GM12878 (cell line): ENCODE measurements at regions not wholly inside any gene's neighbourhood (a gene's known extent, or its start where the extent isn't known, plus 50 kb on each side); places are given as distances from the start of the nearest gene placed in this dataset.

Experiments used
- CTCF ChIP-seq, 3 experiments: IDR thresholded peaks in 2 of 3; conservative IDR thresholded peaks in 1 of 3; 2 replicates each; pipeline ENCODE4 v1.5.1; 2011; ENCODE audit warnings: low read depth in 3 of 3, low read length in 3 of 3, mild to moderate bottlenecking in 3 of 3, control low read depth in 2 of 3, moderate library complexity in 2 of 3, inconsistent platforms in 1 of 3, mixed read lengths in 1 of 3; ENCODE audit not compliant: control insufficient read depth in 2 of 3, insufficient read depth in 1 of 3; ENCODE audit errors: extremely low read depth in 1 of 3
- EGR1 ChIP-seq, 2 experiments: IDR thresholded peaks; 1 replicate in 1 of 2; 2 replicates in 1 of 2; pipeline ENCODE4 v1.6.1; 2011 to 2012; ENCODE audit warnings: low read depth in 2 of 2, low read length in 2 of 2, borderline replicate concordance in 1 of 2, mild to moderate bottlenecking in 1 of 2, moderate library complexity in 1 of 2
- EZH2 ChIP-seq: IDR thresholded peaks from 2 replicates; pipeline ENCODE4 v1.6.1; 2012; ENCODE audit warnings: low read depth, mild to moderate bottlenecking, control low read depth, inconsistent platforms, low read length, borderline replicate concordance; ENCODE audit not compliant: control insufficient read depth
- JUND ChIP-seq: IDR thresholded peaks from 2 replicates; pipeline ENCODE4 v1.6.1; 2012; ENCODE audit warnings: low read depth, mild to moderate bottlenecking, low read length, improper control_type of control experiment, moderate library complexity
- POLR2AphosphoS5 ChIP-seq: IDR thresholded peaks from 2 replicates; pipeline ENCODE4 v1.6.1; 2011; ENCODE audit warnings: mild to moderate bottlenecking, low read length, inconsistent platforms
- REST ChIP-seq: IDR thresholded peaks from 2 replicates; pipeline ENCODE4 v1.6.1; 2012; ENCODE audit warnings: mild to moderate bottlenecking, low read depth, low read length

GRCh38 chr6:139819776-139820175, 445.3 kb upstream of the CITED2 start:
- TF ChIP-seq EZH2: no peak
- no peak for TF ChIP-seq EGR1 (IDR thresholded peaks at IDR 0.05; ENCODE audit: borderline replicate concordance in 1 of 2, low read depth in 2 of 2, low read length in 2 of 2)
- TF ChIP-seq REST: no peak
- TF ChIP-seq POLR2AphosphoS5: no peak
- no peak for TF ChIP-seq CTCF (IDR thresholded peaks at IDR 0.05 in 2 of 3, conservative IDR thresholded peaks at IDR 0.05 in 1 of 3; ENCODE audit: control insufficient read depth in 2 of 3, extremely low read depth in 1 of 3, insufficient read depth in 1 of 3, low read depth in 3 of 3, low read length in 3 of 3)
- TF ChIP-seq JUND: no peak
